SK-N-SH (cell line): ENCODE measurements at regions not wholly inside any gene's neighbourhood (a gene's known extent, or its start where the extent isn't known, plus 50 kb on each side); places are given as distances from the start of the nearest gene placed in this dataset.

Source experiments
- CTCF ChIA-PET: fragments of 300-600, 350-600 bp; formaldehyde crosslinking; extraction: SDS; loops from one replicate; lab custom pipeline; 2021; lab: Yijun Ruan, JAX
- POLR2A ChIA-PET: fragments of 350-600 bp; sonication (Branson Sonifier 250); formaldehyde crosslinking; extraction: SDS; loops from one replicate; lab custom pipeline; 2020; ENCODE audit warnings: antibody characterized with exemption, inconsistent platforms; lab: Yijun Ruan, JAX
- DNase-seq: peaks from one replicate; pipeline ENCODE4 v3.0.0; 2012
- H2AFZ ChIP-seq: fragments of 200-600 bp; sonication (generic); 2 replicates; pipeline ENCODE4 v1.8.1; 2016; ENCODE audit warnings: antibody characterized with exemption, mild to moderate bottlenecking, low read depth
- H3F3A ChIP-seq: fragments of 200-600 bp; sonication (generic); replicated peaks from 2 replicates; pipeline ENCODE3; 2016; ENCODE audit warnings: antibody characterized with exemption, mild to moderate bottlenecking; ENCODE audit not compliant: insufficient read depth
- H3K27ac ChIP-seq, 2 experiments: fragments of 200-500 bp in 1 of 2; fragments of 200-600 bp in 1 of 2; sonication (Bioruptor generic) in 1 of 2; sonication (generic), shearing (Covaris generic) in 1 of 2; 2 replicates each; pipeline versions ENCODE4 v1.5.1 to v1.6.1; 2014 to 2016; ENCODE audit warnings: low read depth in 2 of 2, inconsistent platforms in 1 of 2, low read length in 1 of 2, mild to moderate bottlenecking in 1 of 2, mixed read lengths in 1 of 2
- H3K27me3 ChIP-seq: fragments of 200-600 bp; sonication (generic), shearing (Covaris generic); 2 replicates; pipeline ENCODE4 v1.6.1; 2016; ENCODE audit warnings: mixed run types; ENCODE audit not compliant: insufficient read depth
- H3K36me3 ChIP-seq, 2 experiments: fragments of 200-500 bp in 1 of 2; fragments of 200-600 bp in 1 of 2; sonication (Bioruptor generic) in 1 of 2; sonication (generic) in 1 of 2; replicated peaks in 1 of 2; 2 replicates each; pipeline versions ENCODE3 to v1.5.1; 2014 to 2016; ENCODE audit warnings: low read length in 1 of 2, mild to moderate bottlenecking in 1 of 2; ENCODE audit not compliant: insufficient read depth in 2 of 2, control insufficient read depth in 1 of 2
- H3K4me1 ChIP-seq, 2 experiments: fragments of 200-500 bp in 1 of 2; fragments of 200-600 bp in 1 of 2; sonication (Bioruptor generic) in 1 of 2; sonication (generic), shearing (Covaris generic) in 1 of 2; 2 replicates each; pipeline versions ENCODE4 v1.5.1 to v1.6.1; 2014 to 2016; ENCODE audit warnings: low read depth in 1 of 2, low read length in 1 of 2, mixed run types in 1 of 2; ENCODE audit not compliant: insufficient read depth in 2 of 2, control insufficient read depth in 1 of 2
- H3K4me2 ChIP-seq: fragments of 200-600 bp; sonication (generic), shearing (Covaris generic); 2 replicates; pipeline ENCODE4 v1.6.1; 2017; ENCODE audit warnings: mixed run types
- H3K4me3 ChIP-seq, 2 experiments: fragments of 200-500 bp in 1 of 2; fragments of 200-600 bp in 1 of 2; sonication (Bioruptor generic) in 1 of 2; sonication (generic), shearing (Covaris generic) in 1 of 2; 2 replicates each; pipeline versions ENCODE4 v1.5.1 to v1.8.1; 2014 to 2016; ENCODE audit warnings: low read depth in 2 of 2, inconsistent platforms in 1 of 2, low read length in 1 of 2, mild to moderate bottlenecking in 1 of 2, mixed read lengths in 1 of 2, moderate library complexity in 1 of 2
- H3K79me2 ChIP-seq: fragments of 200-600 bp; sonication (generic); 2 replicates; pipeline ENCODE4 v1.8.1; 2017; ENCODE audit warnings: mild to moderate bottlenecking; ENCODE audit not compliant: insufficient read depth
- H3K9ac ChIP-seq: fragments of 200-600 bp; sonication (generic); 2 replicates; pipeline ENCODE4 v1.6.1; 2017; ENCODE audit warnings: mixed run types
- H3K9me2 ChIP-seq: fragments of 200-600 bp; sonication (generic); 2 replicates; pipeline ENCODE4 v1.6.1; 2017; ENCODE audit warnings: mixed run types
- H3K9me3 ChIP-seq: fragments of 200-600 bp; sonication (generic); 2 replicates; pipeline ENCODE4 v1.6.1; 2017; ENCODE audit warnings: mixed run types, mild to moderate bottlenecking, moderate library complexity
- H4K20me1 ChIP-seq: fragments of 200-600 bp; sonication (generic); 2 replicates; pipeline ENCODE4 v1.6.1; 2017; ENCODE audit warnings: mild to moderate bottlenecking, mixed run types; ENCODE audit not compliant: insufficient read depth
- EP300 ChIP-seq, 2 experiments: IDR thresholded peaks; 2 replicates each; pipeline versions ENCODE4 v1.4.0 to v1.6.1; 2012; ENCODE audit warnings: borderline replicate concordance in 1 of 2, low read depth in 1 of 2, low read length in 1 of 2
- FOXM1 ChIP-seq: IDR thresholded peaks from 2 replicates; pipeline ENCODE4 v1.4.0; 2012; ENCODE audit warnings: low read depth, mild to moderate bottlenecking
- MAX ChIP-seq: IDR thresholded peaks from 2 replicates; pipeline ENCODE4 v1.4.0; 2012; ENCODE audit warnings: low read depth
- NFIC ChIP-seq: IDR thresholded peaks from 2 replicates; pipeline ENCODE4 v1.4.0; 2012; ENCODE audit warnings: borderline replicate concordance
- NRF1 ChIP-seq: IDR thresholded peaks from 2 replicates; pipeline ENCODE4 v1.6.1; 2012; ENCODE audit warnings: low read depth, mild to moderate bottlenecking, low read length
- PBX3 ChIP-seq: IDR thresholded peaks from 2 replicates; pipeline ENCODE4; 2012
- POLR2AphosphoS5 ChIP-seq: IDR thresholded peaks from 2 replicates; pipeline ENCODE4 v1.6.1; 2012; ENCODE audit warnings: low read depth, low read length
- RAD21 ChIP-seq: IDR thresholded peaks from 2 replicates; pipeline ENCODE4 v1.6.1; 2012; ENCODE audit warnings: mild to moderate bottlenecking, low read length
- RCOR1 ChIP-seq: fragments of 150-350 bp; IDR thresholded peaks from 2 replicates; pipeline ENCODE4 v1.6.1; 2017; ENCODE audit warnings: antibody characterized with exemption, low read length
- REST ChIP-seq: IDR thresholded peaks from 2 replicates; pipeline ENCODE4 v1.6.1; 2012; ENCODE audit warnings: mild to moderate bottlenecking, low read depth, low read length, moderate library complexity
- RXRA ChIP-seq: IDR thresholded peaks from 2 replicates; pipeline ENCODE4 v1.4.0; 2012; ENCODE audit warnings: low read depth, mild to moderate bottlenecking, borderline replicate concordance
- SMC3 ChIP-seq: IDR thresholded peaks from 2 replicates; pipeline ENCODE4 v1.6.1; 2012; ENCODE audit warnings: low read depth, low read length, improper control_type of control experiment
- TAF1 ChIP-seq: IDR thresholded peaks from 2 replicates; pipeline ENCODE4 v1.6.1; 2012; ENCODE audit warnings: low read depth, mild to moderate bottlenecking, low read length, moderate library complexity, borderline replicate concordance
- WGBS: methylation state at CpG from one replicate; pipeline ENCODE4 v1.1.6; 2017; ENCODE audit warnings: low lambda C conversion rate; 5-methylcytosine and 5-hydroxymethylcytosine counted together

- Histone ChIP-seq H4K20me1 (no peaks in the 10 kb centered on the region), H3K79me2 (no peaks in the 10 kb centered on the region), H2AFZ (no peak overlapping the region), H3K4me3 (no peak overlapping the region), H3K9me3 (no peaks in the 10 kb centered on the region), H3K9me2 (no peaks in the 10 kb centered on the region), H3F3A (no peaks in the 10 kb centered on the region), H3K9ac (no peak overlapping the region), H3K36me3 (no peaks in the 10 kb centered on the region), H3K4me2 (no peak overlapping the region), H3K27ac (no peak overlapping the region), H3K4me1 (no peaks in the 10 kb centered on the region), H3K27me3 (no peaks in the 10 kb centered on the region)
- CTCF ChIA-PET, result no interaction called here
- WGBS, result 46% methylated on average over 9 of the region's 9 CpGs
- DNase-seq, result no peak
- TF ChIP-seq NRF1 (no peak), RXRA (no peak), POLR2AphosphoS5 (no peak), EP300 (IDR thresholded peaks at IDR 0.05; ENCODE audit: borderline replicate concordance in 1 of 2, low read depth in 1 of 2, low read length in 1 of 2) (no peak), MAX (no peak), PBX3 (no peak), TAF1 (no peak)
- POLR2A ChIA-PET, result no interaction called here
Measured at GRCh38 chr1:4117196-4117595, 217.1 kb upstream of the C1orf174 start.

GRCh38 chr1:4118746-4119515 lies 218.9 kb upstream of the C1orf174 start:
- Histone ChIP-seq H3K79me2 (no peaks in the 10 kb centered on the region), H3K4me2 (no peak overlapping the region), H3K9ac (no peak overlapping the region), H3F3A (no peaks in the 10 kb centered on the region), H3K9me3 (no peaks in the 10 kb centered on the region), H3K4me1 (no peaks in the 10 kb centered on the region), H3K36me3 (no peaks in the 10 kb centered on the region), H3K9me2 (no peaks in the 10 kb centered on the region), H3K27ac (no peak overlapping the region), H3K27me3 (no peaks in the 10 kb centered on the region), H2AFZ (no peak overlapping the region), H3K4me3 (no peak overlapping the region), H4K20me1 (no peaks in the 10 kb centered on the region)
- TF ChIP-seq FOXM1 (no peak), EP300 (IDR thresholded peaks at IDR 0.05; ENCODE audit: borderline replicate concordance in 1 of 2, low read depth in 1 of 2, low read length in 1 of 2) (no peak), RAD21 (no peak), RCOR1 (no peak), SMC3 (no peak), NFIC (no peak), PBX3 (no peak), REST (no peak)
- POLR2A ChIA-PET, result no interaction called here
- WGBS, result 2% methylated on average over 7 of the region's 12 CpGs
- no peak for DNase-seq
- CTCF ChIA-PET, result no interaction called here
